Thyroid gland (tissue), 4 donors: ENCODE measurements at regions not wholly inside any gene's neighbourhood (a gene's known extent, or its start where the extent isn't known, plus 50 kb on each side); places are given as distances from the start of the nearest gene placed in this dataset.

Source experiments
- DNase-seq, 2 donors: peaks; one replicate each; pipeline ENCODE4 v3.0.0-alpha.2; 2019
- H3K27ac ChIP-seq, 3 donors: fragments of 200-600 bp; sonication (generic); 1 replicate in 2 of 3; 2 replicates in 1 of 3; pipeline ENCODE4 v1.5.1; 2016 to 2019; ENCODE audit warnings: mild to moderate bottlenecking in 1 of 3, moderate library complexity in 1 of 3
- H3K27me3 ChIP-seq: fragments of 200-600 bp; sonication (generic); one replicate; pipeline ENCODE4 v1.5.1; 2019
- H3K36me3 ChIP-seq, 2 donors: fragments of 200-600 bp; sonication (generic); one replicate each; pipeline ENCODE4 v1.5.1; 2016 to 2019
- H3K4me1 ChIP-seq, 2 donors: fragments of 200-600 bp; sonication (generic); one replicate each; pipeline ENCODE4 v1.5.1; 2017 to 2019
- H3K4me3 ChIP-seq, 3 donors: fragments of 200-600 bp; sonication (generic); replicated peaks in 1 of 3; 1 replicate in 2 of 3; 2 replicates in 1 of 3; pipeline ENCODE4 v1.5.1; 2016; ENCODE audit warnings: mild to moderate bottlenecking in 1 of 3
- H3K9me3 ChIP-seq: fragments of 200-600 bp; sonication (generic); one replicate; pipeline ENCODE4 v1.5.1; 2017
- POLR2A ChIP-seq, 2 donors: fragments of 450-650 bp; IDR thresholded peaks; one replicate each; pipeline ENCODE4 v1.6.1; 2017; ENCODE audit warnings: antibody characterized with exemption in 2 of 2, mild to moderate bottlenecking in 2 of 2, moderate library complexity in 1 of 2
- WGBS, 2 donors: methylation state at CpG; one replicate each; pipeline ENCODE4 v1.1.5; 2017; 5-methylcytosine and 5-hydroxymethylcytosine counted together
- intact Hi-C: fragments of 100-400 bp; cut with DNase I; formaldehyde crosslinking; loops from one replicate; pipeline ENCODE4 v1.15.1; 2023
- TF ChIP-seq, protein P1 (sequence below), 6 experiments: fragments of 200-600 bp in 3 of 6; fragments of 450-650 bp in 3 of 6; sonication (generic) in 3 of 6; IDR thresholded peaks; one replicate each; pipeline ENCODE4 v1.5.1; 2016 to 2019; ENCODE audit warnings: antibody characterized with exemption in 6 of 6, mild to moderate bottlenecking in 2 of 6, inconsistent platforms in 1 of 6, moderate library complexity in 1 of 6

DNA sequence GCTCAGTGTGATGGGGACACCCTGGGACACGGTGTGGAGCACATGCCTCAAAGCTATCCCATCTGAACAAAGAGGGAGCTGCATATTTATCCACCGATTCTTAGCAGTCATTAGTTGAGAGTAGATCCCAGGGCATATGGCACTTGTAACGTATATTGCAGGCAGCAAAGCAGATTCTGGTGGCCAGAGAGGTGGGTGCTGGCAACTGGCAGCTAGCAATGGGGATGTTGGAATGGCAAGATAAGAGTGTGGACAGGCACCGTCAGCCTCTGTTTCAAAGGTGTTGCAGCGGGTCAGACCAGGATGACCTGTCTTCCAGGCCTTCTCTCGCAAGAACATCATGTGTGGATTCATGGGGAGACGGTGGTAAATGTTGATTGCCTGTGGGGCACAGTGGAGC is 54.0 kb upstream of the ADRA1D start:
- H3K9me3 ChIP-seq: no peaks in the 10 kb centered on the region
- H3K4me1 ChIP-seq: no peaks in the 10 kb centered on the region
- no peak overlapping the region for H3K27ac ChIP-seq
- TF ChIP-seq, protein P1, sequence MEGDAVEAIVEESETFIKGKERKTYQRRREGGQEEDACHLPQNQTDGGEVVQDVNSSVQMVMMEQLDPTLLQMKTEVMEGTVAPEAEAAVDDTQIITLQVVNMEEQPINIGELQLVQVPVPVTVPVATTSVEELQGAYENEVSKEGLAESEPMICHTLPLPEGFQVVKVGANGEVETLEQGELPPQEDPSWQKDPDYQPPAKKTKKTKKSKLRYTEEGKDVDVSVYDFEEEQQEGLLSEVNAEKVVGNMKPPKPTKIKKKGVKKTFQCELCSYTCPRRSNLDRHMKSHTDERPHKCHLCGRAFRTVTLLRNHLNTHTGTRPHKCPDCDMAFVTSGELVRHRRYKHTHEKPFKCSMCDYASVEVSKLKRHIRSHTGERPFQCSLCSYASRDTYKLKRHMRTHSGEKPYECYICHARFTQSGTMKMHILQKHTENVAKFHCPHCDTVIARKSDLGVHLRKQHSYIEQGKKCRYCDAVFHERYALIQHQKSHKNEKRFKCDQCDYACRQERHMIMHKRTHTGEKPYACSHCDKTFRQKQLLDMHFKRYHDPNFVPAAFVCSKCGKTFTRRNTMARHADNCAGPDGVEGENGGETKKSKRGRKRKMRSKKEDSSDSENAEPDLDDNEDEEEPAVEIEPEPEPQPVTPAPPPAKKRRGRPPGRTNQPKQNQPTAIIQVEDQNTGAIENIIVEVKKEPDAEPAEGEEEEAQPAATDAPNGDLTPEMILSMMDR (IDR thresholded peaks at IDR 0.05): no peak
- TF ChIP-seq POLR2A (IDR thresholded peaks at IDR 0.05): no peak
- no peaks in the 10 kb centered on the region for H3K27me3 ChIP-seq
- no peak overlapping the region for H3K4me3 ChIP-seq
- H3K36me3 ChIP-seq: no peaks in the 10 kb centered on the region
- WGBS, 2 donors: 90 to 94% methylated on average over 7 of the region's 7 CpGs
- intact Hi-C loops: loop anchor here (10.0 kb wide), 1 partner anchor 62 kb away; no protein-coding TSS in a partner anchor
- no peak for DNase-seq

- H3K4me1 ChIP-seq: no peaks in the 10 kb centered on the region
- 80 to 95% methylated on average over 1 of the region's 1 CpG for WGBS, 2 donors
- no peak for DNase-seq
- TF ChIP-seq, protein P1 (IDR thresholded peaks at IDR 0.05): no peak
- no peak for TF ChIP-seq POLR2A (IDR thresholded peaks at IDR 0.05)
- H3K27me3 ChIP-seq: no peaks in the 10 kb centered on the region
- intact Hi-C loops: loop anchor here (10.0 kb wide), 1 partner anchor 64 kb away; no protein-coding TSS in a partner anchor
- no peak overlapping the region for H3K27ac ChIP-seq
- no peaks in the 10 kb centered on the region for H3K36me3 ChIP-seq
- no peak overlapping the region for H3K4me3 ChIP-seq
- no peaks in the 10 kb centered on the region for H3K9me3 ChIP-seq
These were observed 51.8 kb upstream of the ADRA1D start for GRCh38 chr20:4300921-4301320.

GRCh38 chr20:4300401-4300800 is 51.3 kb upstream of the ADRA1D start:
- Histone ChIP-seq H3K36me3 (no peaks in the 10 kb centered on the region), H3K27me3 (no peaks in the 10 kb centered on the region), H3K4me3 (no peak overlapping the region), H3K4me1 (no peaks in the 10 kb centered on the region), H3K9me3 (no peaks in the 10 kb centered on the region), H3K27ac (no peak overlapping the region)
- intact Hi-C loops: loop anchor here (10.0 kb wide), 1 partner anchor 64 kb away; no protein-coding TSS in a partner anchor
- 90% methylated on average over 2 of the region's 2 CpGs; no CpG with 5 or more reads in 1 of the 2 donors for WGBS, 2 donors
- no peak for DNase-seq
- TF ChIP-seq POLR2A (IDR thresholded peaks at IDR 0.05): no peak
- TF ChIP-seq, protein P1 (IDR thresholded peaks at IDR 0.05): no peak

GRCh38 chr20:4299773-4300172 is 50.7 kb upstream of the ADRA1D start:
- TF ChIP-seq, protein P1 (IDR thresholded peaks at IDR 0.05): no peak
- TF ChIP-seq POLR2A (IDR thresholded peaks at IDR 0.05): no peak
- Histone ChIP-seq H3K4me1 (no peaks in the 10 kb centered on the region), H3K27me3 (no peaks in the 10 kb centered on the region), H3K4me3 (no peak overlapping the region), H3K36me3 (no peaks in the 10 kb centered on the region), H3K9me3 (no peaks in the 10 kb centered on the region), H3K27ac (no peak overlapping the region)
- intact Hi-C loops: loop anchor here (10.0 kb wide), 1 partner anchor 65 kb away; no protein-coding TSS in a partner anchor
- 71 to 75% methylated on average over 2 of the region's 2 CpGs for WGBS, 2 donors
- DNase-seq: no peak

- Histone ChIP-seq H3K27ac (no peak overlapping the region), H3K27me3 (no peaks in the 10 kb centered on the region), H3K4me1 (no peaks in the 10 kb centered on the region), H3K4me3 (no peak overlapping the region), H3K9me3 (no peaks in the 10 kb centered on the region), H3K36me3 (no peaks in the 10 kb centered on the region)
- 74 to 94% methylated on average over 1 of the region's 1 CpG for WGBS, 2 donors
- DNase-seq: no peak
- TF ChIP-seq POLR2A (IDR thresholded peaks at IDR 0.05): no peak
- intact Hi-C loops: no loop called here
These were observed 50.1 kb upstream of the ADRA1D start for GRCh38 chr20:4299216-4299615.
